ENCODE measurements at regions not wholly inside any gene's neighbourhood (a gene's known extent, or its start where the extent isn't known, plus 50 kb on each side); places are given as distances from the start of the nearest gene placed in this dataset.
"Not testable (repeated sequence)": the region's sequence is repeated elsewhere in the genome, so short reads cannot be mapped to it uniquely, and the experiment has no call there.

GRCh38 chr10:114874827-114875411, 53.3 kb downstream of the FHIP2A start (continued):
- TF ChIP-seq TAF1 (IDR thresholded peaks at IDR 0.05; ENCODE audit: low read depth, low read length): 0 out of 2 replicates have a peak, but pooled peaks have one; percentile 45

- not testable (repeated sequence) for H3K4me3 ChIP-seq (ENCODE audit: extremely low read depth in 1 of 4, insufficient read depth in 2 of 4, low read depth in 3 of 4, low read length in 4 of 4); DNase-seq (ENCODE audit: low read depth in 1 of 2, low spot score in 2 of 2); H3K18ac ChIP-seq (ENCODE audit: extremely low read depth, low read length); H3K27ac ChIP-seq (ENCODE audit: low read depth, low read length); H3K23me2 ChIP-seq (ENCODE audit: low read depth, low read length); H3K4me2 ChIP-seq (ENCODE audit: insufficient read depth in 1 of 2, low read depth in 2 of 2, low read length in 2 of 2); H3K9ac ChIP-seq (replicated peaks in 1 of 4; ENCODE audit: extremely low read depth in 1 of 4, low read depth in 3 of 4, low read length in 3 of 4); H3K14ac ChIP-seq (ENCODE audit: insufficient read length); H3K23ac ChIP-seq (ENCODE audit: insufficient read length); H3K4me1 ChIP-seq (replicated peaks in 1 of 4; ENCODE audit: control insufficient read depth in 3 of 4, insufficient read depth in 4 of 4, low read length in 3 of 4); H4K5ac ChIP-seq (ENCODE audit: insufficient read length, low read depth, low read length); H3K79me2 ChIP-seq (ENCODE audit: control insufficient read depth in 1 of 2, insufficient read depth in 2 of 2, low read length in 2 of 2); H3K36me3 ChIP-seq (ENCODE audit: control insufficient read depth in 2 of 4, insufficient read depth in 4 of 4, low read length in 3 of 4); H2BK15ac ChIP-seq (ENCODE audit: low read length); H3K79me1 ChIP-seq (ENCODE audit: low read depth, low read length); H2BK20ac ChIP-seq (ENCODE audit: low read length); H2BK120ac ChIP-seq (replicated peaks; ENCODE audit: low read depth, low read length); H2AFZ ChIP-seq (ENCODE audit: low read length); H4K91ac ChIP-seq (replicated peaks; ENCODE audit: insufficient read length, low read length); H3K56ac ChIP-seq (replicated peaks; ENCODE audit: insufficient read length, low read depth, low read length); H3K4ac ChIP-seq (replicated peaks; ENCODE audit: insufficient read length, low read depth, low read length); H3K9me3 ChIP-seq (ENCODE audit: insufficient read depth in 2 of 2, low read depth in 1 of 2, low read length in 1 of 2); H3K27me3 ChIP-seq (replicated peaks in 1 of 4; ENCODE audit: control insufficient read depth in 3 of 4, extremely low read depth in 1 of 4, insufficient read depth in 3 of 4, low read length in 3 of 4); FAIRE-seq; H2AK5ac ChIP-seq (ENCODE audit: low read depth, low read length); H2BK5ac ChIP-seq (ENCODE audit: low read depth, low read length); H4K20me1 ChIP-seq (replicated peaks in 1 of 2; ENCODE audit: control insufficient read depth in 1 of 2, insufficient read depth in 2 of 2, low read length in 2 of 2)
- H4K8ac ChIP-seq (ENCODE audit: extremely low read depth, insufficient read depth, low read length): 0 out of 2 replicates have a peak overlapping the region, but pooled peaks have one; percentile 11
- 0 out of 2 replicates have a peak overlapping the region, but pooled peaks have one; percentile 7 for H2BK12ac ChIP-seq (ENCODE audit: low read depth, low read length)
- CTCF ChIA-PET (ENCODE audit: partially characterized antibody): interaction anchor here (0.6 to 10.5 kb wide), 19 partner anchors 8 to 432 kb away, joined by 3 to 96 read pairs (median 9); partner anchors contain the start of gene FHIP2A
- POLR2A ChIA-PET (ENCODE audit: partially characterized antibody): interaction anchor here (0.6 kb wide), 1 partner anchor 10 kb away, joined by 3 read pairs; no protein-coding TSS in a partner anchor
- WGBS, 2 experiments (ENCODE audit: extremely low coverage in 1 of 2, insufficient coverage in 1 of 2, insufficient read length in 1 of 2, insufficient replicate concordance in 2 of 2, low coverage in 1 of 2, low lambda C conversion rate in 2 of 2, missing lambda C conversion rate in 1 of 2): 93% methylated on average over 4 of the region's 4 CpGs; no CpG with 5 or more reads in 1 of the 2 experiments
Measured at GRCh38 chr10:114875590-114876081, 54.1 kb downstream of the FHIP2A start.
